SK-N-SH (cell line): ENCODE measurements at regions not wholly inside any gene's neighbourhood (a gene's known extent, or its start where the extent isn't known, plus 50 kb on each side); places are given as distances from the start of the nearest gene placed in this dataset.

Source experiments
- CHD2 ChIP-seq: fragments of 150-350 bp; IDR thresholded peaks from 2 replicates; pipeline ENCODE4 v1.6.1; 2018; ENCODE audit warnings: low read length; ENCODE audit not compliant: partially characterized antibody
- CTCF ChIP-seq: fragments of 200-600 bp; sonication (generic); IDR thresholded peaks from 2 replicates; pipeline ENCODE4 v1.6.1; 2017; ENCODE audit warnings: antibody characterized with exemption, mild to moderate bottlenecking, moderate library complexity
- EP300 ChIP-seq, 2 experiments: IDR thresholded peaks; 2 replicates each; pipeline versions ENCODE4 v1.4.0 to v1.6.1; 2012; ENCODE audit warnings: borderline replicate concordance in 1 of 2, low read depth in 1 of 2, low read length in 1 of 2
- EZH2phosphoT487 ChIP-seq: fragments of 200-600 bp; sonication (generic); IDR thresholded peaks from 2 replicates; pipeline ENCODE4 v1.6.1; 2017; ENCODE audit warnings: low read depth, mixed run types, mild to moderate bottlenecking, antibody characterized with exemption, moderate library complexity, borderline replicate concordance
- JUND ChIP-seq: IDR thresholded peaks from 2 replicates; pipeline ENCODE4 v1.4.0; 2012
- MAX ChIP-seq: IDR thresholded peaks from 2 replicates; pipeline ENCODE4 v1.4.0; 2012; ENCODE audit warnings: low read depth
- POLR2AphosphoS5 ChIP-seq: IDR thresholded peaks from 2 replicates; pipeline ENCODE4 v1.6.1; 2012; ENCODE audit warnings: low read depth, low read length
- RAD21 ChIP-seq: IDR thresholded peaks from 2 replicates; pipeline ENCODE4 v1.6.1; 2012; ENCODE audit warnings: mild to moderate bottlenecking, low read length
- RCOR1 ChIP-seq: fragments of 150-350 bp; IDR thresholded peaks from 2 replicates; pipeline ENCODE4 v1.6.1; 2017; ENCODE audit warnings: antibody characterized with exemption, low read length
- SIN3A ChIP-seq: IDR thresholded peaks from 2 replicates; pipeline ENCODE4 v1.6.1; 2012; ENCODE audit warnings: low read depth, mild to moderate bottlenecking, low read length, moderate library complexity, borderline replicate concordance
- SMC3 ChIP-seq: IDR thresholded peaks from 2 replicates; pipeline ENCODE4 v1.6.1; 2012; ENCODE audit warnings: low read depth, low read length, improper control_type of control experiment
- TAF1 ChIP-seq: IDR thresholded peaks from 2 replicates; pipeline ENCODE4 v1.6.1; 2012; ENCODE audit warnings: low read depth, mild to moderate bottlenecking, low read length, moderate library complexity, borderline replicate concordance
- TCF12 ChIP-seq: IDR thresholded peaks from 2 replicates; pipeline ENCODE4 v1.4.0; 2012
- USF2 ChIP-seq: fragments of 150-350 bp; IDR thresholded peaks from 2 replicates; pipeline ENCODE4 v1.6.1; 2017; ENCODE audit warnings: antibody characterized with exemption, low read length, low read depth, borderline replicate concordance

GRCh38 chr12:67039995-67040860 lies 228.9 kb upstream of the CAND1 start:
- TF ChIP-seq POLR2AphosphoS5 (no peak), JUND (no peak), SIN3A (no peak), TAF1 (no peak), CTCF (no peak), MAX (no peak), RCOR1 (no peak), CHD2 (no peak), SMC3 (no peak), USF2 (no peak), TCF12 (no peak), EP300 (IDR thresholded peaks at IDR 0.05; ENCODE audit: borderline replicate concordance in 1 of 2, low read depth in 1 of 2, low read length in 1 of 2) (no peak), EZH2phosphoT487 (no peak), RAD21 (no peak)
